Neural progenitor cell (in vitro differentiated cells): ENCODE measurements at regions not wholly inside any gene's neighbourhood (a gene's known extent, or its start where the extent isn't known, plus 50 kb on each side); places are given as distances from the start of the nearest gene placed in this dataset.

Experiments
- EZH2phosphoT487 ChIP-seq: fragments of 200-600 bp; sonication (generic); IDR thresholded peaks from 2 replicates; pipeline ENCODE4 v1.6.1; 2017; ENCODE audit warnings: antibody characterized with exemption
- TF ChIP-seq, protein P1 (sequence below): fragments of 200-600 bp; sonication (generic); IDR thresholded peaks from 2 replicates; pipeline ENCODE4 v1.5.1; 2017; ENCODE audit warnings: antibody characterized with exemption, mild to moderate bottlenecking

DNA sequence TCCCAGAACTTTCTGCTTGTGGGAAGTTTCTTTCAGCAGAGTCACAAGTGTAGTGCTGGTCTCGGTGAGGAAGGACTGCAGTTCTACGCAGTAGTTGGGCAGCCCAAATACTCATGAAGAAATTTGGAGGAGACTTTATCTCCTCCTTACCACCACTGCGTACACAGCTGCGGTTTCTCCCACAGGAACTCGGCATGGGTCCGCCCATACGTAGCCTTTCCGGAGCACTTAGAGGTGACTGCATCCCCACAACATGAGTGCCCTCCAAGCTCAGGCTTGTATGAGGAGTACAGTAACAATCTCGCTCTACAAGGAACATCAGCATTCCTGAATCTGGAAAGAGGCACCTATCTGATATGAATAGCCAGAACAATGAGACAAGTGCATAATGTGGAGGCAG, 549.2 kb upstream of the SEMA3D start:
- TF ChIP-seq, protein P1, sequence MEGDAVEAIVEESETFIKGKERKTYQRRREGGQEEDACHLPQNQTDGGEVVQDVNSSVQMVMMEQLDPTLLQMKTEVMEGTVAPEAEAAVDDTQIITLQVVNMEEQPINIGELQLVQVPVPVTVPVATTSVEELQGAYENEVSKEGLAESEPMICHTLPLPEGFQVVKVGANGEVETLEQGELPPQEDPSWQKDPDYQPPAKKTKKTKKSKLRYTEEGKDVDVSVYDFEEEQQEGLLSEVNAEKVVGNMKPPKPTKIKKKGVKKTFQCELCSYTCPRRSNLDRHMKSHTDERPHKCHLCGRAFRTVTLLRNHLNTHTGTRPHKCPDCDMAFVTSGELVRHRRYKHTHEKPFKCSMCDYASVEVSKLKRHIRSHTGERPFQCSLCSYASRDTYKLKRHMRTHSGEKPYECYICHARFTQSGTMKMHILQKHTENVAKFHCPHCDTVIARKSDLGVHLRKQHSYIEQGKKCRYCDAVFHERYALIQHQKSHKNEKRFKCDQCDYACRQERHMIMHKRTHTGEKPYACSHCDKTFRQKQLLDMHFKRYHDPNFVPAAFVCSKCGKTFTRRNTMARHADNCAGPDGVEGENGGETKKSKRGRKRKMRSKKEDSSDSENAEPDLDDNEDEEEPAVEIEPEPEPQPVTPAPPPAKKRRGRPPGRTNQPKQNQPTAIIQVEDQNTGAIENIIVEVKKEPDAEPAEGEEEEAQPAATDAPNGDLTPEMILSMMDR: no peak
- TF ChIP-seq EZH2phosphoT487: no peak
